ENCODE measurements at regions not wholly inside any gene's neighbourhood (a gene's known extent, or its start where the extent isn't known, plus 50 kb on each side); places are given as distances from the start of the nearest gene placed in this dataset.

- no peak overlapping the region for H3K27ac ChIP-seq (ENCODE audit: low read length)
- peaks cover 6 to 7% of the 10 kb centered on the region in 2 donors for H3K27me3 ChIP-seq (ENCODE audit: control insufficient read depth in 1 of 2, insufficient read depth in 2 of 2, low read length in 2 of 2)
- H3K9ac ChIP-seq (ENCODE audit: low read length in 2 of 2) = no peak overlapping the region
- no peak overlapping the region for H3K4me3 ChIP-seq (ENCODE audit: low read length in 2 of 2)
- H3K36me3 ChIP-seq (ENCODE audit: control insufficient read depth in 2 of 2, insufficient read depth in 2 of 2, low read length in 2 of 2) = no peaks in the 10 kb centered on the region
- no peaks in the 10 kb centered on the region for H3K9me3 ChIP-seq (ENCODE audit: control insufficient read depth in 2 of 2, low read length in 2 of 2)
- H3K4me1 ChIP-seq (ENCODE audit: control insufficient read depth, insufficient read depth, low read length) = no peaks in the 10 kb centered on the region
These were observed 1394.7 kb downstream of the BRD1 start for GRCh38 chr22:48432781-48433518.

GRCh38 chr22:48431536-48432315 lies 1395.9 kb downstream of the BRD1 start:
- no peak overlapping the region for H3K9ac ChIP-seq (ENCODE audit: low read length in 2 of 2)
- no peaks in the 10 kb centered on the region for H3K4me1 ChIP-seq (ENCODE audit: control insufficient read depth, insufficient read depth, low read length)
- H3K4me3 ChIP-seq (ENCODE audit: low read length in 2 of 2) = no peak overlapping the region
- no peaks in the 10 kb centered on the region for H3K36me3 ChIP-seq (ENCODE audit: control insufficient read depth in 2 of 2, insufficient read depth in 2 of 2, low read length in 2 of 2)
- H3K27ac ChIP-seq (ENCODE audit: low read length) = no peak overlapping the region
- H3K27me3 ChIP-seq (ENCODE audit: control insufficient read depth in 1 of 2, insufficient read depth in 2 of 2, low read length in 2 of 2) = peaks cover 6 to 8% of the 10 kb centered on the region in 2 donors
- H3K9me3 ChIP-seq (ENCODE audit: control insufficient read depth in 2 of 2, low read length in 2 of 2) = no peaks in the 10 kb centered on the region

GRCh38 chr22:48431014-48431413 lies 1396.7 kb downstream of the BRD1 start:
- H3K36me3 ChIP-seq (ENCODE audit: control insufficient read depth in 2 of 2, insufficient read depth in 2 of 2, low read length in 2 of 2) = no peaks in the 10 kb centered on the region
- H3K4me3 ChIP-seq (ENCODE audit: low read length in 2 of 2) = no peak overlapping the region

GRCh38 chr22:48429446-48430020 lies 1398.1 kb downstream of the BRD1 start:
- Histone ChIP-seq H3K27me3 (ENCODE audit: control insufficient read depth in 1 of 2, insufficient read depth in 2 of 2, low read length in 2 of 2) (peaks cover 6 to 10% of the 10 kb centered on the region in 2 donors), H3K9me3 (ENCODE audit: control insufficient read depth in 2 of 2, low read length in 2 of 2) (no peaks in the 10 kb centered on the region), H3K4me1 (ENCODE audit: control insufficient read depth, insufficient read depth, low read length) (no peaks in the 10 kb centered on the region), H3K36me3 (ENCODE audit: control insufficient read depth in 2 of 2, insufficient read depth in 2 of 2, low read length in 2 of 2) (no peaks in the 10 kb centered on the region), H3K9ac (ENCODE audit: low read length in 2 of 2) (no peak overlapping the region), H3K27ac (ENCODE audit: low read length) (no peak overlapping the region), H3K4me3 (ENCODE audit: low read length in 2 of 2) (no peak overlapping the region)

More at GRCh38 chr22:48431014-48431413, 1396.7 kb downstream of the BRD1 start:
- Histone ChIP-seq H3K27me3 (ENCODE audit: control insufficient read depth in 1 of 2, insufficient read depth in 2 of 2, low read length in 2 of 2) (peaks cover 6 to 8% of the 10 kb centered on the region in 2 donors), H3K9me3 (ENCODE audit: control insufficient read depth in 2 of 2, low read length in 2 of 2) (no peaks in the 10 kb centered on the region), H3K9ac (ENCODE audit: low read length in 2 of 2) (no peak overlapping the region), H3K27ac (ENCODE audit: low read length) (no peak overlapping the region), H3K4me1 (ENCODE audit: control insufficient read depth, insufficient read depth, low read length) (no peaks in the 10 kb centered on the region)

GRCh38 chr22:48428631-48429371 lies 1398.9 kb downstream of the BRD1 start:
- peaks cover 6 to 10% of the 10 kb centered on the region in 2 donors for H3K27me3 ChIP-seq (ENCODE audit: control insufficient read depth in 1 of 2, insufficient read depth in 2 of 2, low read length in 2 of 2)
- no peak overlapping the region for H3K27ac ChIP-seq (ENCODE audit: low read length)
- no peaks in the 10 kb centered on the region for H3K36me3 ChIP-seq (ENCODE audit: control insufficient read depth in 2 of 2, insufficient read depth in 2 of 2, low read length in 2 of 2)
- no peak overlapping the region for H3K4me3 ChIP-seq (ENCODE audit: low read length in 2 of 2)
- H3K9me3 ChIP-seq (ENCODE audit: control insufficient read depth in 2 of 2, low read length in 2 of 2) = no peaks in the 10 kb centered on the region
- no peaks in the 10 kb centered on the region for H3K4me1 ChIP-seq (ENCODE audit: control insufficient read depth, insufficient read depth, low read length)
- H3K9ac ChIP-seq (ENCODE audit: low read length in 2 of 2) = no peak overlapping the region

GRCh38 chr22:48427731-48428211 lies 1399.9 kb downstream of the BRD1 start:
- H3K9me3 ChIP-seq (ENCODE audit: control insufficient read depth in 2 of 2, low read length in 2 of 2) = no peaks in the 10 kb centered on the region
- H3K27ac ChIP-seq (ENCODE audit: low read length) = no peak overlapping the region
- H3K4me1 ChIP-seq (ENCODE audit: control insufficient read depth, insufficient read depth, low read length) = no peaks in the 10 kb centered on the region
- H3K36me3 ChIP-seq (ENCODE audit: control insufficient read depth in 2 of 2, insufficient read depth in 2 of 2, low read length in 2 of 2) = no peaks in the 10 kb centered on the region
- peaks cover 6 to 10% of the 10 kb centered on the region in 2 donors for H3K27me3 ChIP-seq (ENCODE audit: control insufficient read depth in 1 of 2, insufficient read depth in 2 of 2, low read length in 2 of 2)
- no peak overlapping the region for H3K9ac ChIP-seq (ENCODE audit: low read length in 2 of 2)
- no peak overlapping the region for H3K4me3 ChIP-seq (ENCODE audit: low read length in 2 of 2)

- H3K9me3 ChIP-seq (ENCODE audit: control insufficient read depth in 2 of 2, low read length in 2 of 2) = no peaks in the 10 kb centered on the region
- H3K36me3 ChIP-seq (ENCODE audit: control insufficient read depth in 2 of 2, insufficient read depth in 2 of 2, low read length in 2 of 2) = no peaks in the 10 kb centered on the region
- no peak overlapping the region for H3K9ac ChIP-seq (ENCODE audit: low read length in 2 of 2)
- no peak overlapping the region for H3K27ac ChIP-seq (ENCODE audit: low read length)
- no peaks in the 10 kb centered on the region for H3K4me1 ChIP-seq (ENCODE audit: control insufficient read depth, insufficient read depth, low read length)
- peaks cover 6 to 10% of the 10 kb centered on the region in 2 donors for H3K27me3 ChIP-seq (ENCODE audit: control insufficient read depth in 1 of 2, insufficient read depth in 2 of 2, low read length in 2 of 2)
- no peak overlapping the region for H3K4me3 ChIP-seq (ENCODE audit: low read length in 2 of 2)
These were observed 1401.0 kb downstream of the BRD1 start for GRCh38 chr22:48426466-48427380.

GRCh38 chr22:48425641-48426040 lies 1402.0 kb downstream of the BRD1 start:
- H3K27me3 ChIP-seq (ENCODE audit: control insufficient read depth in 1 of 2, insufficient read depth in 2 of 2, low read length in 2 of 2) = peaks cover 0 to 10% of the 10 kb centered on the region in 2 donors
- H3K4me1 ChIP-seq (ENCODE audit: control insufficient read depth, insufficient read depth, low read length) = no peaks in the 10 kb centered on the region
- no peaks in the 10 kb centered on the region for H3K9me3 ChIP-seq (ENCODE audit: control insufficient read depth in 2 of 2, low read length in 2 of 2)
- H3K36me3 ChIP-seq (ENCODE audit: control insufficient read depth in 2 of 2, insufficient read depth in 2 of 2, low read length in 2 of 2) = no peaks in the 10 kb centered on the region
- no peak overlapping the region for H3K27ac ChIP-seq (ENCODE audit: low read length)
- no peak overlapping the region for H3K4me3 ChIP-seq (ENCODE audit: low read length in 2 of 2)
- H3K9ac ChIP-seq (ENCODE audit: low read length in 2 of 2) = no peak overlapping the region

GRCh38 chr22:48425091-48425506 lies 1402.6 kb downstream of the BRD1 start:
- Histone ChIP-seq H3K27ac (ENCODE audit: low read length) (no peak overlapping the region), H3K36me3 (ENCODE audit: control insufficient read depth in 2 of 2, insufficient read depth in 2 of 2, low read length in 2 of 2) (no peaks in the 10 kb centered on the region), H3K9ac (ENCODE audit: low read length in 2 of 2) (no peak overlapping the region), H3K27me3 (ENCODE audit: control insufficient read depth in 1 of 2, insufficient read depth in 2 of 2, low read length in 2 of 2) (peaks cover 0 to 10% of the 10 kb centered on the region in 2 donors), H3K4me3 (ENCODE audit: low read length in 2 of 2) (no peak overlapping the region), H3K9me3 (ENCODE audit: control insufficient read depth in 2 of 2, low read length in 2 of 2) (no peaks in the 10 kb centered on the region), H3K4me1 (ENCODE audit: control insufficient read depth, insufficient read depth, low read length) (no peaks in the 10 kb centered on the region)

Measured in stomach smooth muscle (tissue), 2 donors.